ENCODE measurements at regions not wholly inside any gene's neighbourhood (a gene's known extent, or its start where the extent isn't known, plus 50 kb on each side); places are given as distances from the start of the nearest gene placed in this dataset.
A peak's percentile ranks its signal among the peaks of the same experiment; 100 is the strongest.
"Not testable (repeated sequence)": the region's sequence is repeated elsewhere in the genome, so short reads cannot be mapped to it uniquely, and the experiment has no call there.

- DNase-seq (ENCODE audit: low read depth): no peak
Measured at GRCh38 chr5:57947181-57947580, 464.6 kb upstream of the ACTBL2 start.

DNA sequence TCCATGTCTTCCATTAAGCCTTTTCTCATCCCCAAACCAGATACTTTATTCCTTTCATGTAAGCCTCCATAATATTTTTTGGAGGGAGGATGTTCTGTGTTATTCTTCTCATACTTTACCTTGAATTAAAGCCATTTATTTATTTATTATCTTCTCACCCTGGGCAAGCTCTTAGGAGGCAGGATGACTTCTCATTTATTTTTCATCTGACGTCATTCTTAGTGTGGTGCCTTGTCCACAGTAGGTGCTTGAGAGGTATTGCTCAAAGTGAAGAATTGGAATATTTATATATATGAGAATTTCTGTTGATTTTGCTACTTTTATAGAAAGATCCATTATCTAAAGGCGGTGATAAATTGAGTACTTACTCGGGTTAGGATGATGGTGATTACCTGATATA, 458.3 kb upstream of the ACTBL2 start:
- DNase-seq (ENCODE audit: low read depth): no peak

- DNase-seq (ENCODE audit: low read depth): no peak
Measured at GRCh38 chr5:57940236-57940635, 457.6 kb upstream of the ACTBL2 start.

GRCh38 chr5:57939771-57940170, 457.2 kb upstream of the ACTBL2 start:
- no peak for DNase-seq (ENCODE audit: low read depth)

DNA sequence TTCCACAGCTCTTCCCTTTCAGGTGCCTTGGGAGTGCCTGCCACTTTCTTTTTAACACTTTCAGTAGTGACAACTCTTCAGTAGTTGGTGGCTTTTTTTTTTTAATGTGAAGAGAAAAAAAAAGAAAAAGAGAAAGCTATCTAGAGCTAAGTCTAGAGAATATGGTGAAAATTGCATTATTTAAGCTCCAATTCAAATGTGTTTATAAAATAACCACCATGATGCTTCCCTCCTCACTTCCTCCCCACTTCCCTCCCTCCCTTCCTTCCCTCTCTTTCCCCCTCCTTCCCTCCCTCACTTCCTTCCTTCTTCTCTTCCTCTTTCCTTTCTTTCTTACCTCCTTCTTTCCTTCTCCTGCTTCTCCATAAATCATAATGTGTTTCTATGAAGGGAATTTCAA, 456.7 kb upstream of the ACTBL2 start:
- DNase-seq (ENCODE audit: low read depth): no peak

DNA sequence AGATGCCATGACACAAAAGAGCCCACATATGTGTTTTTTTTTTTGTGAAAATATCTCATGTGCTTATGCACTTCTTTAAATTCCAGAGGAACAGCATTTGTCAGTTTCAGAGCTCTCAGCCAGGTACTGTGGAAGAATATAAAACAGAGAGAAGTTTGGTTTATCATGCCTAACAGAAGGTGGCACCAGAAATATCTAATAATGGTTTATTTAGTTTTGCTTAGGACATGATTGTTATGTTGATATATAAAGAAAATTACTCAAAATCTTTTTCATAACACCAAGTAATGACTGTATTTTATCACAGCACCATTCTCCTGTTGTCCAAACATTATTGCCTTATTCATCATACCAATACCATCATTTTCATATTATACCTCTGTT, 455.6 kb upstream of the ACTBL2 start:
- no peak for DNase-seq (ENCODE audit: low read depth)

- no peak for DNase-seq (ENCODE audit: low read depth)
Measured at GRCh38 chr5:57937501-57938173, 455.0 kb upstream of the ACTBL2 start.

DNA sequence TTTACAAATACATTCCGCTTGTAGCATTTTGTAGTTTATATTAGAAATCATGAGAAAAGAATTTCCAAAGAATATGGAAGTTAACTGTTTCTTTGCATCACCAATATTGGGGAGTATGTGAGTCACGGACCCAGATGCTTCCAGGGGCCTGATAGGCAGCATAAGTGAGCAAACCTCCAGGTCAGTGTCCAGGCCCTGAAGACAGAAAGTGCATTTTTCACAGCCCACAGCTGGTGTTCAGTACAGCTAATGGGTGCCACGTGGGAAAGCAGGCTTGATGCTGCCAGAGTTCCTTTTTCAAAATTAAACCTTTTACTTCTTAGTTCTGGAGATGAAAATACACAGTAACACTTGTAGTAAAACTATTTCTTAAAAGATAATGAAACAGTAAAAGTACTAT, 454.4 kb upstream of the ACTBL2 start:
- peak; percentile 7 for DNase-seq (ENCODE audit: low read depth)

- peak; percentile 2 for DNase-seq (ENCODE audit: low read depth)
Measured at GRCh38 chr5:57932761-57933160, 450.1 kb upstream of the ACTBL2 start.

DNA sequence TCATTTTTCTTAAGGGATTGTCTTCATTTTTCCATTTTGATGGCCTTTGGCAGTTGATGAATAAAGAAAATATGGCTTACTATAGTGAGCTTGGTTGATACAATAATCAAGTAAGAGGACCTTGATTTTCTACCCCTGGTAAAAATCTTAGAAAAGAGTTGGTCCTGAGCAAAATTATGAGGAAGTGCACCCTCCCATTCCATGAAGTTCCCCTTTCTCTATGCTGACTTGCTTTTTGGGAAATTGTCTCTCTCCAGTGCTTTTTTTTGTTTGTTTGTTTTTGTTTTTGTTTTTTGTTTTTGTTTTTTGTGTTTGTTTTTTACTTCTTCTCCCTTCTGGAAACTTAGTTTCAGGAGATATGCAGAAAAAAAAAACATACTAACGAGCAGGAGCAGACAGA, 449.2 kb upstream of the ACTBL2 start:
- DNase-seq (ENCODE audit: low read depth): no peak

- DNase-seq (ENCODE audit: low read depth): no peak
Measured at GRCh38 chr5:57931352-57931751, 448.7 kb upstream of the ACTBL2 start.

DNA sequence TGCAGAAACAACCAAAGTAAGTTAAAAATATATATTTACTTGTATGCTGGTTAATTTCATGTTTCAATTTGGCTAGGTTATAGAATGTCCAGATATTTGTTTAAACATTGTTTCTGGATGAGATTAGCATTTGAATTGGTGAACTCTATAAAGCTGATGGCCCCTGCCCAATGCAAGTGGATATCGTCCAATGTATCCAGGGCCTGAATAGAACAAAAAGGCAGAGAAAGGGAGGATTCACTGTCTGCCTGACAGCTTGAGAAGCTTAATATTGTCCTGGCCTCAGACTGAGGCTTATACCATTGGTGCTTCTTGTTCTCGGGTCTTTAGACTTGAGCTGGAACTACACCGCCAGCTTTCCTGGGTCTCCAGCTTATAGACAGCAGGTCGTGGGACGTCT, 446.7 kb upstream of the ACTBL2 start:
- no peak for DNase-seq (ENCODE audit: low read depth)

GRCh38 chr5:57923094-57923493, 440.5 kb upstream of the ACTBL2 start:
- DNase-seq (ENCODE audit: low read depth): not testable (repeated sequence)

GRCh38 chr5:57917004-57917403, 434.4 kb upstream of the ACTBL2 start:
- no peak for DNase-seq (ENCODE audit: low read depth)

DNA sequence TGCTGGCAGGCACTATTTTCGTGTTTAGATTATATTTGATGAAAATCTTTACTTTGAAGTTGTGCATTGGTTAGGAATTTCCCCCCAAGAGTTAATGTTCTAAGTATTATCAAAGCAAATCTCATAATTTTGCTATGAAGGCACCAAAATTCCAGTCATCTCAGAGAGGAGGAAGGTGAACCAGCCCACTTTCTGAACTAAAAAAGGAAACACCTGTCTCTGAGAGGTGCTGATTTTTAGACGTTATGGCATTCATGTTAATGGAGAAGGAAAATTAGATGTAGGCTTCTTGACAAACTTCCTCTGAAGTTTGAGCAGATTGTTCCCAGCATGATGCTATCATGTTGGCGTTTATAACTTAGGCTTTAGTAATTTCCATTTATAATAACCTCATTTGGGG, 432.9 kb upstream of the ACTBL2 start:
- no peak for DNase-seq (ENCODE audit: low read depth)

DNA sequence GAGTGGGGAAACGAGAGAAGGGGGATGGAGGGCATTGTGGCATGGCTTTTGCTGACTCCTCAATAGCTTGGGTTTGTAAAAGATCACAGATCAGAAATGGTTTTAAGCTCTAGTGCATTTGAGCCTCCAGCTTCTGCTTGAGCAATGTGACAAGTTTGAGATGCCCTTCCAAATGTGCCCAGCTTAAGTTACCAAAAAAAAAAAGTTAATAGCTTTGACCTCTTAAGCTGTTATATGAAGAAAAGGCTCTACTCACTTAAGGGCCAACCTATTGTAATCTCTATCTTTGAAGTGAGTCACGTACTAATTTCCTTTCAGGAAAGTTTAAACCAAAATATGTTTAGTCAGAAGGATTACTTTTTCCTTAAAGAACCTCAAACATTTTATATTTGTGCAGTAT, 428.8 kb upstream of the ACTBL2 start:
- DNase-seq (ENCODE audit: low read depth): no peak

DNA sequence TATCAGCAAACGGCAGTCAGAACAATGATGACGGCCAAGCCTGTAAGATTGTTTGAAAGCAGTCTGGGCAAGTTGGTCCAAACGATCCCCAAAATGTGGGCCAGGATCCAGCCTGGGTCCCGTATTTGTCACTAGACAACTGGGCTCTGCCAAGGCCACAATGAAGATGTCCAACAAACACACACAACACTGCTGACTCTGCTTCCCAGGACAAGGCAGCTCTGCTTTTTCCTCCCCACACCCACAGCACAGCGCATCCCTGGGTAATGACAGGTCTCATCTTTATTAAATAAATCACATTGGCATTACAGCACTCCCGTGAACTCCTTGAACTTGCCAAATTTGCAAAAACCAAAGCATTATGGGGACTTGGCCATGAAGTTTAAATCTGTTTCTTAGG, 424.1 kb upstream of the ACTBL2 start:
- DNase-seq (ENCODE audit: low read depth): no peak

- DNase-seq (ENCODE audit: low read depth): no peak
Measured at GRCh38 chr5:57903458-57903857, 420.8 kb upstream of the ACTBL2 start.

GRCh38 chr5:57902095-57902494, 419.5 kb upstream of the ACTBL2 start:
- DNase-seq (ENCODE audit: low read depth): peak; percentile 32

- DNase-seq (ENCODE audit: low read depth): no peak
Measured at GRCh38 chr5:57900381-57900944, 417.9 kb upstream of the ACTBL2 start.

GRCh38 chr5:57896576-57896975, 414.0 kb upstream of the ACTBL2 start:
- no peak for DNase-seq (ENCODE audit: low read depth)

DNA sequence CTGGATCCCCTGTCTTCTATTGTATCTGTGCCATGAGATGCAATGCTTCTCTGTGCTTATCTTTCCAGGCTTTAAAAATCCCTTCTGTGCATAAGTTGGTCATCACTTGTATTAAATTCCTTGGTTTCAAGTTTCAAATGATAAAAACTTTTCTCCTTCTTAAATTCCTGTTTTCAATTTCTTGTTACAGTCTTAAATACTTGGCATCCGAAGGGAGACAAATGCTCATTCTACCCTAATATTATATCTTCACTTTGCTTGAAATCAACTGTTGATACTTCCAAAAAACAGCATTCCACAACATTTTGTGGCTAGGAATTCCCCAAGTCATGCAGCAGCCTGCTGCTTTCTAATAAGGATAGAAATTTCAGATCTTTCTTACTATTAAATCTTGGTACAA, 413.2 kb upstream of the ACTBL2 start:
- DNase-seq (ENCODE audit: low read depth): no peak

DNA sequence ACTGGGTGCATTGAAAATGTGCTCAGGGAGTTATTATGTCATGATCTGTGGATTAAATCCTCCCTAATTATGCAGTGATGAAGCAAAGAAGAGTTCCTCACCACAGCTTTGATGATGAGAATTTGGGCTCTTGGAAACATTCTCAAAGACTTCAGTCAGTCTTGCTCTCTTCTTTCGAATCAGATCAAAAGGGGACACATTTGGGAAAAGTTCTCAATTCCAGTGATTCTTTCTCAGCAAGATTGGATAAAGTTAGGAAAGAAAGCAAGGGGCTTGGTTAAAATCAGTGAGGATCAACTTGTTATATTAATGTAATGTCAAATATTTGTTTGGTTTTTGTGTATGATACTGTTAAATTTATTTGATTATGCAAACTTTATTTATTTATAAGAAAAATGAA, 411.3 kb upstream of the ACTBL2 start:
- DNase-seq (ENCODE audit: low read depth): no peak

- DNase-seq (ENCODE audit: low read depth): no peak
Measured at GRCh38 chr5:57891443-57891842, 408.8 kb upstream of the ACTBL2 start.
